Muscle of arm (tissue), 1 donor: ENCODE measurements at regions not wholly inside any gene's neighbourhood (a gene's known extent, or its start where the extent isn't known, plus 50 kb on each side); places are given as distances from the start of the nearest gene placed in this dataset.

Experiments used
- DNase-seq: peaks from one replicate; pipeline ENCODE4 v3.0.0-alpha.2; 2013

DNA sequence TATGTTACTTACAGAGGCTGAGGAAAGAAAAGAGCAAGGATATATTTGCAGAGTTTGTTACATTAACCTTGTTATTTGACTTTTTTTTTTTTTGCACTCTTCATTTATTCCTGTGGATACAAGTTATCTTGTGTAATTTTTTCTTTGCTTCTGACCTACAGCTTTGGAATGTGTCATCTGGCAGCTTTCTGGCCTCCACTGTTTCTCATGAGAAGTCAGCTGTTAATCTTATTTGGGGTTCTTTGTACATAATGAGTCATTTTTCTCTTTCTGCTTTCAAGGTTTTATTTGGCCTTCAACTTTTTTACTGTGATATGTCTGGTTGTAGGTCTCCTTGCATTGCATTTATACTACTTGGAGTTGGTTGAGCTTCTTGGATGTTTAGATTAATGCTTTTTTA, 333.4 kb downstream of the SMOC2 start:
- DNase-seq = no peak

DNA sequence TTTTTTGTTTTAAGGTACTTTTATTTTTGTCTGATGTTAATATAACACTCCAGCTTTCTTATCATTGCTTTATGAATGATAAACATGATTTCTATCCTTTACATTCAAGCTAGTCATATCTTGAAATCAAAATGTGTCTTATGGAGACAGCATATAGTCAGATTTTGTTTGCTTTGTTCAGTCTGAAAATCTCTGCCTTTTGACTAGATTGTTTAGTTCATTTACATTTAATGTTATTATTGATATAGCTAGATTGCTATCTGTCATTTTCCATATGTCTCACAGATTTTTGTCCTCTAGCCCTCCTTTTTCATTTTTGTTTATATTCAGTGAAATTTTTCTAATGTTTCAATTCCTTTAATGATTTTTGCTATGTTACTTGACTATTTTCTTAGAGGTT, 332.8 kb downstream of the SMOC2 start:
- no peak for DNase-seq

DNA sequence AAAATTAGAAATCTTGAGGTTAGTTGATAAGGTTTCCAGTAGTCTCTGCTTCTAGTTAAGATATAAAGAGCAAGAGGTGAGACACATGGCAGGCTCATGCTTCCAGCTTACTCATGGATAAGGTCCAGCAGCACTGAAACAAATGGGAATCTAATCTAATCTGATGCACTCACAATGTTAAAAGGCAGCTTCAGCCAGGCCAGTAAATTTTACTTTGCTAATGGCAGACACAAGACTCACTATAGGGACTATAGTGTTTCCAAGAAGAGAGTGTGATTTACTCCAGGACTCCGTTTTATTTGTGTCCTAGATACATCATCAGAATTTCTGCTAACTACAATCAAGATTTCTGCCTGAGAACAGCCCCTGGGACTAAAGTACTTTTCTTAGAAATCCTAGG, 324.8 kb downstream of the SMOC2 start:
- no peak for DNase-seq

DNA sequence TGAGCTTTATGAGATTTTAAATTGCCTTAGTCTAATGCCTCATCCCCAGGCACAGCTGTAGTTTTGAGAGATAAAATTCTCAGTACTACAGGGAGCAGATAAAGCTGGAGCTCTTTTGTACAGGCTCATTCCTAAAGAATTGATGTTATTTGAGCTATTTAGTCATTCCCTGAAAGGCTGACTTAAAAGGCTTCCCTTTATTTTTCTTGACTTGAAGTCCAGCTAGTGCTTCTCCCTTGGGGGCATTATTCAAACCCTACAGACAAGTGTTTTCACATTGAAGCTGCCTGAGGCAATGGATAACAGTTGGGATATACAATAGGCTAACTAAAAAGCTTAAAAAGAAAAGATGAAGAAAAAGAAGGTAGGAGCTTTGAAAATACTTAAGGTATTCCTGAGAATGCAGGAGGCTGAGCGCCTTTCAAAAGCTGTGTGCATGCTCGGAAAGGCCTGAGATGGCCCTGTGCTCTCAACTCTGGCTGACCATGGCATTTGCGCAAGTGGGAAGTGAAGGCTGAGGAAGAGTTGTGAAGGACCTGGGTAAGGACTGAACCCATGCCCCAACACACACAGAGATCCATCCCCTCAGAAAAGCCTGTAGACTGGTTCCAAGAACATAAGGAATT, 315.1 kb downstream of the SMOC2 start:
- DNase-seq = peak; percentile 26

DNA sequence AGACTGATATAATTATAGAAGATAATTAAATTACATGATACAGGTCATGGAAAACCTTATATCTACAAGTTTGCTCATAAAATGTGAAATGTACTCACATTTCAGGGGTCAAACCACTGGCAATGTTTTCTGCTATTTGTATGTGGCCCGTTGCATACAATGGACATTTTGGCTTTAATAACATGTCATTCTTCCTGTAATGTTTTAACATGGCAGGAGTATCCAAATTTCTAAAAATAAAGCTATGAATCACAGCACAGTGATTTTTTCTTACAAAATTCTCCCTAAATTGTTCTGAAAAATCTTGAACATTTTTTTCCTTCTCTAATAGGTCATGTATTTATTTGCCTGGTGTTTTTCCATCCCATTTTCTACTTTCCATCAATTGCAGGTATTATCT, 305.7 kb downstream of the SMOC2 start:
- DNase-seq = no peak

DNA sequence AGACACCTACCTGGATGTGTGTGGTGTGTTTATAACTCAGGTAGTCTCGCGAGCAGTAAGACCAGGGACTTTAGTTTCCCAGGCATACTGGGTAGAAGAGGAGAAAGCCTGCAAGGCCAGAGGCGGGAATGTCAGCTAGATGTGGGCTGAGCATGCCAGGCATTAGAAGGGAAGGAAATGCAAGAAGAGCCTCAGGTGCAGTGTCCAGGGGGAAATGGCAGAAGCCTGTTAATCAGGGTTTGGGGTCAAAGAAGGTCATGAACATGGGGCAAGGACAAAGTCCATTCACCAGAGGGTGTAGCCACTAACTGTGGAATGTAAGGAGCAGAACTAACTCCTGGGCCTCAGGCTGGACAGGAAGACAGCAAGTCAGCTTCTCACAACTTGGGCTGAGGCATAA, 305.0 kb downstream of the SMOC2 start:
- DNase-seq = no peak

DNA sequence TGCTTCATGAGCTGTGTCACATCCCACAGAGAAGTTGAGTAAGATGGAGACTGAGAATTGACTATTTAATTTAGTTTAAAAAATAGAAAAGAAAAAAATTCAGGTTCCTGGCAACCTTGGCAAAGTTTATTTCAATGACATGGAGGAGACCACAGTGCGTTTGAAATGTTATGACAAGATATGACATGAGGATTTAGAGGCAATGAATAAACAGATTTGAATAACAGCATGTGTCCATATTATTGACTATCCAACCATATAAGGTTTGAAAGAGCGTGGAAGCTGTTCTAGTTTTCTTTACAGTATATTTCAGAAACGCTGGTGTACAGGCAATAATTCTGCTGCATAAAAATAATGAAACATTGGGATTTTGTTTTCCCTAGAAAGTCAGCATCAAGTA, 303.9 kb downstream of the SMOC2 start:
- no peak for DNase-seq

DNA sequence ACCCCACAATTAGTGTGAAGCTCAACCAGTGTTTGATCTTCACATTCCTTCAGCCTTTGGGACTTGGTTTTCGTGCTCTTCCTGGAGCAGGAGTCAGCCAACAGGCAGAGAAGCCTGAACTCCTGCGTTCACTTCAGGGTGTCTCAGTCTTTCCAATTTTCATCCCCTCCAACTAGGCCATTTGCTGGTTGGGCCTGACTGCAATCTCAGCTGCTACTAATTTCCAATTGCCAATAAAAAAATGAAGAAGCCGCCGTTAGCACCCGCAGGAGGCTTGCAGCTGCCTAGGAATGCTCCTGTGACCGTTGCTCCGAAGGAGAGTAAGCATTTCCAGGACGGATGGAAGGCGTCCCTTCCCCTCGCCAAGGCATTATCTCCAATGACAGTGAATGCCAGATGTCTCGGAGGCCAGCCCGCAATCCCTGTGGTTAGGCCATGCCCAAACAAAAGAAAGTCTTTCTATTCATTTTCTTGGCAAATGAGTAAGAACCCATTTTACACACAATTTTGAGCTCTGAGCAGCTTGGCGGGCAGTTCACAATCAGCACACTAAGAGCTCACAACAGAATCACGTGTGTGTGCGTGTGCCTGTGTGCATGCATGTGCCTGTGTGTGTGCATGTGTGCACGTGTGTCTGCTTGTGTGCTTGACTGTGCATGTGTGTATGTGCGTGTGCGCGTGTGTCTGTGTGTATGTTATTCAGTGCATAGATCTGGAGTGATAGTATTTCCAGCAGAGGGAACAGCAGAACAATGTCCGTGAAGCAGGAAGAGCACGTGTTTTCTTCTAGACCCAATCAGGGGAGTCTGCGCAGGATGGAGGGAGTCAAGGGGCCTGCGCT, 301.2 kb downstream of the SMOC2 start:
- no peak for DNase-seq

DNA sequence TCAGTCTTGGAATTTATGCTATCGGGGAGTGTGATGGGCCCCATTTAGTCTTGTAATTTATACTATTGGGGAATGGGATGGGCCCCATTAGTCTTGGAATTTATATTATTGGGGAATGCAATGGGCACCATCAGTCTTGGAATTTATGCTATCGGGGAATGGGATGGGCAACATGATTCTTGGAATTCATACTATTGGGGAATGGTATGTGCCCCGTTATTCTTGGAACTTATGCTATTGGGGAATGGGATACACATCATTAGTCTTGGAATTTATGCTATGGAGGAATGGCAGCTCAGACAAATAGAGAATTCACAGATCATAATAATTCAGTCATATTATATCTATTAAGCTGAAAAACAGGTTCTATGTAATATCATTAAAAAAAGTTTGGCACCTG, 300.3 kb downstream of the SMOC2 start:
- no peak for DNase-seq

DNA sequence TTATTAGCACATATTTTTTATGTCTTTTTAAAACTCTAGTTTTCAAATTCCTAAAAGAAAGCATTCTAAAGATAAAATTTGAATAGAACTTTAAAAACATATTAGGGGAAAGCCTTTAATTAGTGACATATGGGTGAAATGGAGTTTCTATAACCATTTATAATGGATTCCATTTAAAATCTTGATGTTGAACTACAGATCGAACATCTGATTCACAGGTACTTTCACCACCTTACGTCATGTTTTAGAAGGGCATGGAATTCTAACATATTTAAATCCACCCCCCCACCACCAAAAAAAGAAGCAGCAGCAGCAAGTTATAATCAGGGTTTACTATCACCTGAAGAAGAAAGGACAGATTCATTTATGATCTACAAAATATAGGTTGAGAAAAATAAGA, 298.4 kb downstream of the SMOC2 start:
- no peak for DNase-seq

DNA sequence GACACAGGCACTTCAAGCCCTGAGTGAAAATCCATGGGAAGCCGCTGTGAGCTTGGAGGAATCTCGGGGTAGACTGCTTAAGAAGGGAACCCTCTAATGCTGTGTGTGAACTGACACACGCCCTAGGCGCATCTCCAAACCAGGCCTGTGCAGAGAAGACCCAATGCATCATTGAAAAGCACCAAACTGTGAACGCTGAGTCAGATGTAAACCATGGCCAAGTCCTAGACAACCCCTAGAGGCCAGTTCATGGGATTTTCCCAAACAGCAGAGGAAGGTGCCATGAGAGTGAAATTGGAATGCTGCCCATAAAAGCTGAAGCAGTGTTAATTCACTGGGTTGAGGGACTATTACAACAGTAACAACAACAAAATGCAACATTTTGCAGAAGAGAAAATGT, 296.5 kb downstream of the SMOC2 start:
- no peak for DNase-seq

DNA sequence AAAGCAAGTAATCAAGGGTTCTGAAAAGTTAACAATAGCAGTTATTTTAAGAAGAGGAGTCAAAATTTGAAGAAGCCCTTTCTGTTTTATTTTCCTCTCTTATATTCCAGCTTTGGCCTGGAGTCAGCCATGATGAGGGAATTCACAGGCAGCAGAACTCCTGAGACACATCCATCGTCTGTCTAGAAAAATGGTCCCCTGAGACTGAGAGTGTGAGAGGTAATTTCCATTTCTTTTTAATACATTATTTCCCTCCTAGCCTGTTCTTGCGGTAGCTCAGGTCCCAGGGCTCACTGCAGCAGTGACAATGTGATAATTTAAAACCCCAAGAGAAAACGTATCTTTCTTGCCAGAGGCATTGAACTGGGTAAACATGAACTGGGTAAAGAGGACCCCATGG, 296.0 kb downstream of the SMOC2 start:
- no peak for DNase-seq

DNA sequence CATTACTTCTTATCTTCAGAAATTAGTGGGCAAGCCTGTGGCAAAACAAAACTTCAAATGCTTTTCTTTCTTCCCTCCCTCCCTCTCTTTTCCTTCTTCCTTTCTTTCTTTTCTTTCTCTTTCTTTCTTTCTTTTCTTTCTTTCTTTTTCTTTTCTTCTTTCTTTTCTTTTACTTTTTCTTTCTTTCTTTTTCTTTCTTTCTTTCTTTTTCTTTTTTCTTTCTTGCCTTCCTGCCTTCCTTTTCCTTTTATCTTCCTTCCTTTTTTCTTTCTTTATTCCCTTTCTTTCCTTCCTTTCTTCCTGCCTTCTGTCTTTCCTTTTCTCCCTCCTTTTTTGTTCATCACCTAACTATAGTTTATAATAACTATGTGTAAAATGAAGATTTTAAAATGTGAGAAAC, 295.1 kb downstream of the SMOC2 start:
- no peak for DNase-seq

DNA sequence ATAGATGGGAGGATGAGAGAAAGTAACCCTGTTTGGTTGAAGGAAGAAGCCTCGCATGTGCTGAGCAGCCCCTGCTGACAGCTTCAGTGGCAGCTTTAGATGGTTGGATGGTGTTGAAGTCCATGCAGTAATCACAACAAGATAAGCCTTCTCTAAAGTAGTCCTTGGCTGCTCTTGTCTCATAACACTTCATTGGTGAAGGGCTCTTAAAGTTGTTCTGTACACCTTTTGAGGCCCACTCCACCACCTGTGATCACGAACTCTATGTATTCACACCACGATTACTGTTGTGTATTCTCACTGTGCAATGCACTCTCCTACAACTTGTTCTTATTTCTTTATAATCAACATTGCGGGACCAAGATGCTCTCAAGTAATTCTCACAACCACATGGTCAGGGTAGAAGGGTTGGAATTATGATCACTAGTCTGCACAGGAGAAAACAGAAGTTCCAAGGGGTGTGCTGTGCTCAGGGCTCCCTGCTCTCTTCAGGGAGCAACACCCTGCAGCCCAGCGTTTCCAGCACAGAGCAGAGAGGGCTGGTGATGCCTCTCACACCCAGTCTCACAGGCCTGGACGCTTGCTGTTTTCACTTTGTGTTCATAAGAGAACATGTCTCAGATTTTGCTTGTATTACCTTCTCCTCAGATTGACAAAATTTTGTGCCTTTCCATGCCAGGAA, 294.4 kb downstream of the SMOC2 start:
- DNase-seq = no peak

DNA sequence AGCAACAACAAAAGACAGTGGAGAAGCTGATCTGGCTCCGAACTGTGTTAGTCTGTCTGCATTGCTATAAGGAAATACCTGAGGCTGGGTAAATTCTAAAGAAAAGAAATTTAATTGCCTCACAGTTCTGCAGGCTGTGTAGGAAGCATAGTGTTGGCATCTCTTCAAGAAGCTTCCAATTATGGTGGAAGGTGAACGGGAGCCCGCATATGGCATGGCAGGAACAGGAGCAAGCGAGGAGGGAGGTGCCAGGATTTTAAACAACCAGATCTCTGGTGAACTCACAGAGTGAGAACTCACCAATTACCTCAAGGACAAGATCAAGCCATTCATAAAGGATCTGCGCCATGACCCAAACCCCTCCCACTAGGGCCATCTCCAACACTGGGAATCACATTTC, 293.5 kb downstream of the SMOC2 start:
- DNase-seq = no peak

DNA sequence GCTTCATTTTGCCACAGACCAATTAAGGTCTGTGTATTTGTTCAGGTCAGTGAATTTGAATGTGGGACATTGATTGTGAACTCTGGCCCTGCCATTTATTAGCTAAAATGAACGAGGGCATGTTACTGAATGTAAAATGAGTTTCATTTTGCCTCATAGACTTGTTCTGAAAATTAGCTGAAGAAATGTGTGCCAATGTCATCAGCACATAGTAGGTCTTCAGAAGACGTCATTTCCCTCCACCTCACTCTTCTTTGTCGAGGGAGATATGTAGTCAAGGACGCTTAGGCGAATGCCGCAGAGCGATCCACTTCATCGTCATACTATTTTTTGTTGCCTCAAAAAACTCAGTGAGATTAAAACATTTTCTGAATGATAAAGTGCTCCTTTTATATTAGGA, 291.7 kb downstream of the SMOC2 start:
- no peak for DNase-seq

DNA sequence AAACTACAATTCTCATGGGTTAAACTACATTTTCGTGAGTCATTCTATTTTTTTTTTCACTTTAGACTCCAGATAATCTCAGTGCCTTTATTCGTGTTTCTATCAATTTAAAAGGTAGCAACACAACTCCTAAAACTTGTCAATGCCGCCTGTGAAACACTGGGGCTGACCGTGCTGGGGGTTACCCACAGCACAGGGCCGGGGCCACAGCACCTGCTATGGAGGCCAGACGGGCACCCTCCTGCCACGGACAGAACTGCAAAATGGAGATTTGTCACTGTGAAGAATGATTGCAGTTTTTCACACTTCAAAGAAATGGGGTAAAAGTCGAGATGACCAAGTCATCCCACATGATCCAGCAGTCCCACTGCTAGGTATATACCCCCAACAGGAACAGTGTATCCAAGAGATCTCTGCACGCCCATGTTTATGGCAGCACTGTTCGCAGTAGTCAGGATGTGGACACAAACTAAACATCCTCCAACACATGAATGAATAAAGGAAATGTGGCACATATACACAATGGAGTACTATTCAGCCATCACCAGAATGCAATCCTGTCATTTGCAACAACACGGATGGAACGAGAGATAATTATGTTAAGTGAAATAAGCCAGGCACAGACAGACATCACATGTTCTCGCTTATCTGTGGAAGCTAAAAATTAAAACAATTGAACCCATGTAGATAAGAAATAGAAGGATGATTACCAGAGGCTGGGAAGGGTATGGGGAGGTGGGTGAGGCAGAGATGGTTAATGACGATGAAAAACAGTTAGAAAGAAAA, 290.1 kb downstream of the SMOC2 start:
- no peak for DNase-seq

DNA sequence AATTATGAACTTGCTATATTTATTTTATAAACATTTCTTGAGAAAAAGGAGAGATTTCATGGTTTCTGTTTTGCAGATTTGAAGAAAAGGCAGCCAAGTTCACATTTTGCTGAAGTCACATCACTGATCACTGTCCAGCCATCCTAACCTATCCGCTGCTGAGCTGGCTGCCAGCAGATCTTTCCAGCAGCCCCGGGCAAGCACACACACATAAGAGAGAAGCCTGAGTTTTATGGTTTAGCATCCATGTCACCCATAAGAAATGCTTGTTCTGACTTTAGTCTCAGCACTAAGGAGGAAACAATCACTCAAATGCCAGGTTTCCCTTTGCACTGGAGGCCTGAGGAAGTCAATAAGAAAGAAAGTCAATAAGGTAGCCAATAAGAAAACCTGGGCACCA, 287.1 kb downstream of the SMOC2 start:
- no peak for DNase-seq

DNA sequence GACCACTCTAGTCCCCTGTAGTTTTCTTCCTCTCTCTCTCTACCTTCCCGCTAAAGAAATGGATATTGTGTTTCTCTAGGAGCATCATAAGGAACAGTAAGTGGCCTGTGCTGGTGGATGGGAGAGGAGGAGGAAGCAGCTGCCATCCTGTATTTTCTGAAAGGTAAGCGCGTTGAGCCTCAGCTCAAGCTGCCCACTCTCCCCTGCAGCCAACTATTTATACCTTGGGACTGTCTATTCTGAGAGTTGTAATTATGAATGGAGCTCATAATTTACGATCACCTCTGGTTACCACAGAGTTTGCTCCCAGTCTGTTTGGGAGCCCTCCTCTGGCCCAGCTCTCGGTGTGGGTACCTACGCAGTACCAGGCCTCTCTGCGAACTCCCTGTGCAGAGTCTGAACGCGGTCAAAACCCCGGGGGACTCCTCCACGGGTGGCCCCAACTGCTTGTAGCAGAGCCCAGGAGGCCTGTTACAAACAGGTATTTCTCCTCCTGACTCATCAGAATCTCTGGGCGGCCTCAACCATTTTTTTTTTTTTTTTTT, 285.4 kb downstream of the SMOC2 start:
- DNase-seq = no peak

DNA sequence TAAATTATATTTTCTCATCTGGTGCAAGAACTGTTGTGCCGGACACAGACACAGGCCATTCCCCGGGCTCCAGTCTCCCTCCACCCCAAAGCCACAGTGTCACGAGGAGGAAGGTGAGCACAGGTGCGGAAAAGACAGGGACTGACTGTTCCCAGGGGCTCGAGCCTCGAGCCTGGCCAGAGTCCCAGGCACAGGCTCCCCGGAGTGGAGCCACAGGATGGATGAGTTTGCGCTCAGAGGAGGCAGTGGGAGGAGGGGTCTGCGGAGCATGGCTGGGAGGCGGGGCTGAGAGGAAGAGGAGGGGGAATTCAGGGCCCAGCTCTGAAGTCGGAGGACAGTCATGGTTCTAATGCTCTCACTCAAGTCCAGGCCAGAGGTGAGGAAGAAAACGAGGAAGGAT, 284.8 kb downstream of the SMOC2 start:
- no peak for DNase-seq

DNA sequence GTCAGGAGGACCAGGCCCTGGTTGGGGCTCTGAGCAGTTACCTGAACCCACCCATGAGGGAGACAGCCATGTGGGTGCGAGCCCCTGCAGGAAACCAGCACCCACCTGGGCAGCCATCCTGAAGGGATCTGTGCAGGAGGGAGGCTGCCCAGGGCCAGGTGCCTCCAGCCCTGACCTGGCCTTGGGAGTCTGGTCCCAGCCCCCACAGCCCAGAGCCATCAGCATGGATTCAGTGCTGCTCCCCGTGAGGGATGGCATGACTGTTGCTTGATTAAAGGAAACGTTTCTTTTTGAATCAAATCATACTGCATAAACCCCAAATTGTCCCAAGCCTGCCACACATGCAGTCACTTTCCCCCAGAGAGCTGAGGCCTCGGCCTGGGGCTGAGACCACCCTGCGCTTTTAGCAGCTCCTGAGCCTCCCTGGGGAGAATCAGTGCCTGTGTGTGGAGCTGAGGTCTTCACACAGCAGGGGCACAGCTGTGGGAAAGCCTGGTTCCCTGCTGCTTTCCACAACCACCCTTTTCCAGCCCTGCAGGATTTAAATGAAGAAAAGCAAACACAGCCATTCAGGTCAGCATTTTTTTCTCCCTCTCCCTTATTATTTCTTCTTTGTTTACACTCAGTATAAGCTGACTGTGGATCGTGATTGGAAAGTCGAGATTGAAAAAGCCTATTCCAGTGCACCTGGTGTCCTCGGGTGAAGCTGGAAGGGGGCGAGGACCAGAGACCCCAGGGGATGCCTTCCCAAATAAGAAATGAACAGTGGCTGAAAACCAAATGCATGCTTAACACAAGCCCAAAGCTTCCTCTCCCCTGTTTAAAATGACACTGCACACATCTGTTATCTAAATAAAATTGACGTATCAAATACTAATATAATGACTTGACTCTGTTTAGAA, 283.9 kb downstream of the SMOC2 start:
- no peak for DNase-seq
